HUES48 (cell line): ENCODE measurements at regions not wholly inside any gene's neighbourhood (a gene's known extent, or its start where the extent isn't known, plus 50 kb on each side); places are given as distances from the start of the nearest gene placed in this dataset.
"Not testable (repeated sequence)": the region's sequence is repeated elsewhere in the genome, so short reads cannot be mapped to it uniquely, and the experiment has no call there.

Experiments
- H3K27ac ChIP-seq: one replicate; pipeline ENCODE4 v1.7.0; 2013; ENCODE audit warnings: low read depth, low read length, inconsistent platforms
- H3K27me3 ChIP-seq: 2 replicates; pipeline ENCODE4 v1.6.1; 2013; ENCODE audit warnings: mild to moderate bottlenecking, low read length; ENCODE audit not compliant: control insufficient read depth, insufficient read depth
- H3K36me3 ChIP-seq: 2 replicates; pipeline ENCODE4 v1.6.1; 2013; ENCODE audit warnings: low read length; ENCODE audit not compliant: control insufficient read depth, insufficient read depth
- H3K4me1 ChIP-seq: 2 replicates; pipeline ENCODE4 v1.6.1; 2013; ENCODE audit warnings: mild to moderate bottlenecking, low read length; ENCODE audit not compliant: control insufficient read depth, insufficient read depth
- H3K4me3 ChIP-seq: 2 replicates; pipeline ENCODE4 v1.5.1; 2013; ENCODE audit warnings: mild to moderate bottlenecking, low read depth, low read length
- H3K9ac ChIP-seq: 2 replicates; pipeline ENCODE4 v1.6.1; 2013; ENCODE audit warnings: mild to moderate bottlenecking, low read depth, low read length, moderate library complexity
- H3K9me3 ChIP-seq: 2 replicates; pipeline ENCODE4 v1.6.1; 2013; ENCODE audit warnings: low read length; ENCODE audit not compliant: control insufficient read depth, insufficient read depth

DNA sequence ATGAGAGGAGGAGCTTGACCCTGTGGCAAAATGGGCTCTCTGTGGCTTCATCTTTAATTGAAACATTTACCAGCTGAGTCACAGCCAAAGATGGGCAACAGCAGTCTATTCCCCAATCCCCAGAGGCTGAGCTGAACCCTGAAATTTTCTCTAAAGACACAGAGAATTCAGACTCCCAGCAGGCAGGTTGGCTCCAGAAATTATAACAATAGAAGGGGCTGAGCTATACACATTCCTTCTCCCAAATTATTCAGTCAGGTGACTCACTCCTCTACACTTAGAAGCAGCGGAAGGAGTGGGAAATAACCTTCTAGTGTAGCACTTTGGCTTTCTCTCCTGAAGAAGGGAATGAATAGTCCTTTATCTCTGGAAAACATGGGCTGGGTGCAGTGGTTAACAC, 264.3 kb upstream of the ARHGEF26 start:
- no peaks in the 10 kb centered on the region for H3K9me3 ChIP-seq
- H3K27ac ChIP-seq = no peak overlapping the region
- H3K4me1 ChIP-seq = peaks cover 13% of the 10 kb centered on the region; the same call in 1 of the 2 replicates
- no peak overlapping the region for H3K4me3 ChIP-seq
- H3K27me3 ChIP-seq = no peaks in the 10 kb centered on the region
- H3K36me3 ChIP-seq = no peaks in the 10 kb centered on the region
- H3K9ac ChIP-seq = no peak overlapping the region

DNA sequence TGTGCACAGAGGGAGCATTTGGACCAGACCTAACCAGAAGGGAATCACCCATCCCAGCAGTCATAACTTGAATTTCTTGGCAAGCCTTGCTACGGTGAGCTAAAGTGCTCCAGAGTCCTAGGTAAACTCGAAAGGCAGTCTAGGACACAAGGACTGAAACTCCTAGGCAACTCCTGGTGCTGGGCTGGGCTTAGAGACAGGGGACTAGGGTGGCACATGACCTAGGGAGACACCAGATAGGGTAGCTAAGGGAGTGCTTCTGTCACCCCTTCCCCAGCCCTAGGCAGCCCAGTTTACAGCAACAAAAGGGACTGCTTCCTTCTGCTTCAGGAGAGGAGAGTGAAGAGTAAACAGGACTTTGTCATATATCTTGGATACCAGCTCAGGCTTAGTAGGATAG, 256.4 kb upstream of the ARHGEF26 start:
- no peaks in the 10 kb centered on the region for H3K4me1 ChIP-seq
- no peaks in the 10 kb centered on the region for H3K9me3 ChIP-seq
- H3K36me3 ChIP-seq = no peaks in the 10 kb centered on the region
- no peaks in the 10 kb centered on the region for H3K27me3 ChIP-seq
- no peak overlapping the region for H3K27ac ChIP-seq
- no peak overlapping the region for H3K4me3 ChIP-seq
- H3K9ac ChIP-seq = no peak overlapping the region

DNA sequence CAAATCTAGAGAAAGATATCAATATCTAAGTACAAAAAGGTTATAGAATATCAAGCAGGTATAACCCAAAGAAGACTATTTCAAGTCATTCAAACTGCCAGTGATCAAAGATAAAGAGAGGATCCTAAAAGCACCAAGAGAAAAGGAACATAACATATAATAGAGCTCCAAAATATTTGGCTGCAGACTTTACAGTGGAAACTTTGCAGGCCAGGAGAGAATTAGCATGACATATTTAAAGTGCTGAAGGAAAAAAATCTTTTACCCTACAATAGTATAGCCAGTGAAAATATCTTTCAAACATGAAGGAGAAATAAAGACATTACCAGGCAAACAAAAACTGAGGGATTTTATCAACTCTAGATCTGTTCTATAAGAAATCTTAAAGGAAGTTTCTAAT, 254.3 kb upstream of the ARHGEF26 start:
- Histone ChIP-seq H3K4me1 (no peaks in the 10 kb centered on the region), H3K9me3 (no peaks in the 10 kb centered on the region), H3K4me3 (no peak overlapping the region), H3K9ac (no peak overlapping the region), H3K36me3 (no peaks in the 10 kb centered on the region), H3K27ac (no peak overlapping the region), H3K27me3 (no peaks in the 10 kb centered on the region)

DNA sequence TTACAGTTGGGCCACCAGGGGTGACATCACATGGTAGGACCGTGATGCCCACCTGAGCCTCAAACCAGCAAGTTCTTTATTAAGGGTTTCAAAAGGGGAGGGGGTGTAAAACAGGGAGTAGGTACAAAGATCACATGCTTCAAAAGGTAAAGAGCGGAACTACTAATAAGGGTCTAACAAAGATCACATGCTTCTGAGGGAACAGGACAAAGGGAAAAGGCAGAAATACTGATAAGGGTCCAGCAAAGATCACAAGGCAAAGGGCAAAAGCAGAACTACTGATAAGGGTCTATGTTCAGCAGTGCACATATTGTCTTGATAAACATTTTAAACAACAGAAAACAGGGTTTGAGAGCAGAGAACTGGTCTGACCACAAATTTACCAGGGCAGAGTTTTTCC, 246.8 kb upstream of the ARHGEF26 start:
- H3K36me3 ChIP-seq, H3K4me3 ChIP-seq, H3K27ac ChIP-seq, H3K9me3 ChIP-seq, H3K9ac ChIP-seq, H3K27me3 ChIP-seq, H3K4me1 ChIP-seq: not testable (repeated sequence)

- Histone ChIP-seq H3K4me1 (no peaks in the 10 kb centered on the region), H3K27me3 (no peaks in the 10 kb centered on the region), H3K9me3 (no peaks in the 10 kb centered on the region), H3K9ac (no peak overlapping the region), H3K36me3 (no peaks in the 10 kb centered on the region), H3K27ac (no peak overlapping the region), H3K4me3 (no peak overlapping the region)
Measured at GRCh38 chr3:153880493-153880892, 240.7 kb upstream of the ARHGEF26 start.

DNA sequence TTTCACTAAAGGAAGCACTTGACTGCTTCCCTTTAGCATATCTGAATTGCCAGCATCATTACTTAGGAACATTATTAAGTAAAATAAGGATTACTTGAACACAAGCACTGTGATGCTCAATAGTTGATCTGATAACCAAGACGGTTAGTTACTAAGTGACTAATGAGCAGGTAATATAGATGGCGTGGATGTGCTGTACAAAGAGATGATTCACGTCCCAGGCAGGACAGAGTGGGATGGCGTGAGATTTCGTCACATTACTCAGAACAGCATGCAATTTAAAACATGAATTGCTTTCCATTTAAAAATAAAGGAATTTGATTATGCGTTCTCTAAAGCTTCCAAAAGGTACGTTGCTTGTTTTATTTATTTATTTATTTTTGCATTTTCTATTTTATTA, 240.0 kb upstream of the ARHGEF26 start:
- Histone ChIP-seq H3K36me3 (no peaks in the 10 kb centered on the region), H3K27me3 (no peaks in the 10 kb centered on the region), H3K9me3 (no peaks in the 10 kb centered on the region), H3K9ac (no peak overlapping the region), H3K27ac (no peak overlapping the region), H3K4me3 (no peak overlapping the region), H3K4me1 (no peaks in the 10 kb centered on the region)

DNA sequence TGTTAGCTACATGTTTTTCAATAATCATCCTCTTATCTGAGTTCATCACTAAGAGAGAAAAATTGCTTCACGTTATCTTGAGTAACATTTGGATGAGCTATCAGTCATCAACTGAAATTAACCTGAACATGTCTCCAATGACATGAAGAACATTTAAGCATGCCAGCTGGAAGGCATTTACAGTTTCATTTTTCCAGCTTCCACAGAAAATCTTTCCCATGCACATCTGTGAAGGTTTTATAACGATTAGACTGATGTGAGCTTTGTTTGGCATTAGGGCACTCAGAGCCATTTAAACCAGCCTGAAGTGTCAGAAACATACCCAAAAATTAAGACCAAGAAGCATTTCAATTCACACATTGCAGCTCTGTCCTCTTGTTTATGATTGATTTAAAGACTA, 235.8 kb upstream of the ARHGEF26 start:
- H3K9ac ChIP-seq = no peak overlapping the region
- H3K27ac ChIP-seq = no peak overlapping the region
- H3K27me3 ChIP-seq = no peaks in the 10 kb centered on the region
- H3K9me3 ChIP-seq = no peaks in the 10 kb centered on the region
- no peaks in the 10 kb centered on the region for H3K4me1 ChIP-seq
- no peak overlapping the region for H3K4me3 ChIP-seq
- H3K36me3 ChIP-seq = no peaks in the 10 kb centered on the region

DNA sequence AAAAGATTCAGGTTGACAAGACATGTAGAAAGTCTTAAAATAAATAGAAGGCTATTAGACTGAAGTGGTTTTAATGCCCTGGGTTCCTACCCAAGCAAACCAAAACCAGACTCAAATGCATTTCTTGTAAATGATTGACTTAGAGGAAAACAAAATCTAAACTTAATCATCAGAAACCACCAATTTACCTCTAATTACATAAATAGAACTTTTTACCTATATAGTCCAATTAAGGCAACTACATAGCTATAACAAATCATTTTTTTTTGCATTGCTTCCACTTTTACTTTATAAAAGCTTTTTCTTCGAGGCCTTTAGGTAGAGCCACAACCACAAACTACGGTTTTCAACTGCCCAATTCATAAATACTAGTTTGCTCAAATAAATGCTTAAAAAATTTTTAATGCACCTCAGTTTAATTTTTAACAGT, 231.3 kb upstream of the ARHGEF26 start:
- Histone ChIP-seq H3K4me3 (no peak overlapping the region), H3K9me3 (no peaks in the 10 kb centered on the region), H3K36me3 (no peaks in the 10 kb centered on the region), H3K27ac (no peak overlapping the region), H3K9ac (no peak overlapping the region), H3K27me3 (no peaks in the 10 kb centered on the region), H3K4me1 (no peaks in the 10 kb centered on the region)

- H3K36me3 ChIP-seq = no peaks in the 10 kb centered on the region
- H3K4me3 ChIP-seq = no peak overlapping the region
- H3K4me1 ChIP-seq = peaks cover under 1% of the 10 kb centered on the region; the same call in 1 of the 2 replicates
- no peak overlapping the region for H3K9ac ChIP-seq
- H3K27me3 ChIP-seq = no peaks in the 10 kb centered on the region
- no peaks in the 10 kb centered on the region for H3K9me3 ChIP-seq
- no peak overlapping the region for H3K27ac ChIP-seq
Measured at GRCh38 chr3:153892126-153892525, 229.1 kb upstream of the ARHGEF26 start.

GRCh38 chr3:153894857-153895256, 226.3 kb upstream of the ARHGEF26 start:
- Histone ChIP-seq H3K36me3 (no peaks in the 10 kb centered on the region), H3K27ac (no peak overlapping the region), H3K4me1 (peaks cover 5% of the 10 kb centered on the region; the same call in 1 of the 2 replicates), H3K4me3 (no peak overlapping the region), H3K9me3 (no peaks in the 10 kb centered on the region), H3K9ac (no peak overlapping the region), H3K27me3 (no peaks in the 10 kb centered on the region)

DNA sequence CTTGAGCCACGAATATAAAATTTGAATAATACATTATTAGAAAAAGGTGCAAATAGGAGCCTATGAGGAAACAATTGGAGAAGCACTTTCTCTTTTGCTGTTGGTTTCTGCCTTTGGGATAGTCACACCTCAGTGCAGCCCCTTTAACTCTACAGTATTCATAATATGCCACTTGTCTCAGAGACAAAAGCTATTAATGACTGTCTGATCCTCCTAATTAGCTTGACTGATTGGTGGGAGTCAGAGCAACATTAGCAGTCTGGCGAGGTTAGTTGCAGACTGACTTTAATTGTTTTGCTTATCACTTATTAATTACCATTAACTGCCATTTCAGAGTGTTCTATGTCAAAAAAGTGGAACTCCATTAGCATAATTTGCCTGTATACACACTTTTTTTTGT, 225.0 kb upstream of the ARHGEF26 start:
- no peak overlapping the region for H3K9ac ChIP-seq
- no peaks in the 10 kb centered on the region for H3K27me3 ChIP-seq
- H3K4me1 ChIP-seq = peaks cover 5% of the 10 kb centered on the region; the same call in 1 of the 2 replicates
- no peaks in the 10 kb centered on the region for H3K36me3 ChIP-seq
- H3K4me3 ChIP-seq = no peak overlapping the region
- H3K9me3 ChIP-seq = no peaks in the 10 kb centered on the region
- H3K27ac ChIP-seq = no peak overlapping the region
